Kidney (tissue), 13 donors: ENCODE measurements at regions not wholly inside any gene's neighbourhood (a gene's known extent, or its start where the extent isn't known, plus 50 kb on each side); places are given as distances from the start of the nearest gene placed in this dataset.

Experiments used
- DNase-seq, 5 donors: peaks; one replicate each; pipeline ENCODE4 v3.0.0-alpha.2; 2013 to 2020
- FAIRE-seq: peaks from 2 replicates; lab custom pipeline; 2012; peaks lifted over from hg19 to GRCh38; lab: Jason Lieb, UNC
- H3K27ac ChIP-seq, 2 donors: one replicate each; pipeline ENCODE4 v1.7.0; 2013; ENCODE audit warnings: low read depth in 2 of 2, low read length in 2 of 2, inconsistent platforms in 1 of 2
- H3K27me3 ChIP-seq: one replicate; pipeline ENCODE4 v1.7.1; 2013; ENCODE audit warnings: low read length, inconsistent platforms; ENCODE audit not compliant: control insufficient read depth, insufficient read depth
- H3K36me3 ChIP-seq, 3 donors: one replicate each; pipeline versions ENCODE4 v1.7.0 to v1.7.1; 2013; ENCODE audit warnings: low read length in 3 of 3, control low read depth in 1 of 3, inconsistent platforms in 1 of 3; ENCODE audit not compliant: insufficient read depth in 3 of 3, control insufficient read depth in 2 of 3
- H3K4me1 ChIP-seq, 3 donors: one replicate each; pipeline versions ENCODE4 v1.7.0 to v1.7.1; 2013; ENCODE audit warnings: low read length in 3 of 3, inconsistent platforms in 1 of 3, low read depth in 1 of 3; ENCODE audit not compliant: control insufficient read depth in 2 of 3, insufficient read depth in 2 of 3
- H3K4me3 ChIP-seq, 3 donors: one replicate each; pipeline versions ENCODE4 v1.7.0 to v1.8.1; 2013; ENCODE audit warnings: low read length in 3 of 3, control low read depth in 1 of 3, inconsistent platforms in 1 of 3
- H3K9ac ChIP-seq, 3 donors: one replicate each; pipeline versions ENCODE4 v1.7.0 to v1.7.1; 2013; ENCODE audit warnings: low read length in 3 of 3, control low read depth in 1 of 3, inconsistent platforms in 1 of 3
- H3K9me3 ChIP-seq, 3 donors: one replicate each; pipeline versions ENCODE4 v1.7.0 to v1.7.1; 2013; ENCODE audit warnings: low read length in 3 of 3, control low read depth in 1 of 3, inconsistent platforms in 1 of 3; ENCODE audit not compliant: control insufficient read depth in 2 of 3, insufficient read depth in 1 of 3
- intact Hi-C: fragments of 100-400 bp; cut with DNase I; formaldehyde crosslinking; loops from one replicate; pipeline ENCODE4 v1.11.1; 2022
- TF ChIP-seq, protein P1 (sequence below): IDR thresholded peaks from 3 replicates; pipeline ENCODE4 v1.5.1; 2012; ENCODE audit warnings: mild to moderate bottlenecking, moderate library complexity, borderline replicate concordance; ENCODE audit not compliant: insufficient read depth; ENCODE audit errors: extremely low read depth
- donor health status: control.
- donor health status: control.
- donor health status: control.
- donor health status: control.
- donor health status: control.
- donor health status: DM: yes; HTN: yes; CAD: no.
- donor health status: Normal renal cell carcinoma (clear cell type).

DNA sequence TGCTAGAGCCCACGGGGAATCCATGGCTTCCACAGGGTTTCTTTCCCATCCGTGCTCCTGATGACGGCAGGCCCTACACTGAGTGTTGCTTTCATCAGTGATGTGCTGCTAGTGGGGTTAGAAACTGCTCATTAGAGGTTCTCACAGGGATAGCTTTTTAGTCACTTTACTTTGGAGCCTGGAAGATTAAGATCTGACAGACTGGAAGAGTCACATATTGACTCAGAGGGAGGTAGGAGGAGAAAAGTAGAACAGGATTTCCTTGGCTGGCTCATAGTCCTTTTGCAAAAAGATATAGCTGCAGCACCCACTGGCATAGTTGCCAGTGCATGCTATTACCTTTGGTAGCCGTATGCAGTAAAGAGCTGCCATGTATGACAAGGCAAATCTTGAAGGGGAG, 890.3 kb downstream of the C6orf118 start:
- H3K9ac ChIP-seq = no peak overlapping the region
- no peaks in the 10 kb centered on the region for H3K4me1 ChIP-seq
- no peaks in the 10 kb centered on the region for H3K27me3 ChIP-seq
- H3K27ac ChIP-seq = no peak overlapping the region
- intact Hi-C loops = no loop called here
- no peak overlapping the region for H3K4me3 ChIP-seq
- FAIRE-seq = no peak
- no peaks in the 10 kb centered on the region for H3K36me3 ChIP-seq
- H3K9me3 ChIP-seq = peaks cover 0 to 12% (median 3%) of the 10 kb centered on the region in 3 donors
- DNase-seq = no peak
- TF ChIP-seq, protein P1, sequence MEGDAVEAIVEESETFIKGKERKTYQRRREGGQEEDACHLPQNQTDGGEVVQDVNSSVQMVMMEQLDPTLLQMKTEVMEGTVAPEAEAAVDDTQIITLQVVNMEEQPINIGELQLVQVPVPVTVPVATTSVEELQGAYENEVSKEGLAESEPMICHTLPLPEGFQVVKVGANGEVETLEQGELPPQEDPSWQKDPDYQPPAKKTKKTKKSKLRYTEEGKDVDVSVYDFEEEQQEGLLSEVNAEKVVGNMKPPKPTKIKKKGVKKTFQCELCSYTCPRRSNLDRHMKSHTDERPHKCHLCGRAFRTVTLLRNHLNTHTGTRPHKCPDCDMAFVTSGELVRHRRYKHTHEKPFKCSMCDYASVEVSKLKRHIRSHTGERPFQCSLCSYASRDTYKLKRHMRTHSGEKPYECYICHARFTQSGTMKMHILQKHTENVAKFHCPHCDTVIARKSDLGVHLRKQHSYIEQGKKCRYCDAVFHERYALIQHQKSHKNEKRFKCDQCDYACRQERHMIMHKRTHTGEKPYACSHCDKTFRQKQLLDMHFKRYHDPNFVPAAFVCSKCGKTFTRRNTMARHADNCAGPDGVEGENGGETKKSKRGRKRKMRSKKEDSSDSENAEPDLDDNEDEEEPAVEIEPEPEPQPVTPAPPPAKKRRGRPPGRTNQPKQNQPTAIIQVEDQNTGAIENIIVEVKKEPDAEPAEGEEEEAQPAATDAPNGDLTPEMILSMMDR = no peak

DNA sequence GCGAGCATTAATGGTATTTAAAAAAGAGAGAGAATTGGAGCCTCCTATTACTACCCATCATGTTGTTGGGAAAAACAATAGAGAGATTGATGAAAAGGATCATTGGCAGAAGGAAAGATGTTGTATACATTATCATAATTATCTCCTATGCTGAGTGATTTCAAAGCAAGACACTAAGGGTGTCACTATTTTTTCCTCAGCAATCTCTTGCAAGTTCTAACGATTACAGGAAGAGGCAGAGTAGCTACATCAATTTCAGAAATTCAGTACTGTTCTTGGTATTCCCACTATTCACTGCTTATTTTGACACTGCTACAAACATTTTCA, 891.2 kb downstream of the C6orf118 start:
- Histone ChIP-seq H3K4me1 (no peaks in the 10 kb centered on the region), H3K36me3 (no peaks in the 10 kb centered on the region), H3K9me3 (peaks cover 0 to 9% (median under 1%) of the 10 kb centered on the region in 3 donors), H3K9ac (no peak overlapping the region), H3K27me3 (no peaks in the 10 kb centered on the region), H3K4me3 (no peak overlapping the region), H3K27ac (no peak overlapping the region)
- no peak for FAIRE-seq
- TF ChIP-seq, protein P1 = no peak
- intact Hi-C loops = no loop called here
- DNase-seq = no peak

DNA sequence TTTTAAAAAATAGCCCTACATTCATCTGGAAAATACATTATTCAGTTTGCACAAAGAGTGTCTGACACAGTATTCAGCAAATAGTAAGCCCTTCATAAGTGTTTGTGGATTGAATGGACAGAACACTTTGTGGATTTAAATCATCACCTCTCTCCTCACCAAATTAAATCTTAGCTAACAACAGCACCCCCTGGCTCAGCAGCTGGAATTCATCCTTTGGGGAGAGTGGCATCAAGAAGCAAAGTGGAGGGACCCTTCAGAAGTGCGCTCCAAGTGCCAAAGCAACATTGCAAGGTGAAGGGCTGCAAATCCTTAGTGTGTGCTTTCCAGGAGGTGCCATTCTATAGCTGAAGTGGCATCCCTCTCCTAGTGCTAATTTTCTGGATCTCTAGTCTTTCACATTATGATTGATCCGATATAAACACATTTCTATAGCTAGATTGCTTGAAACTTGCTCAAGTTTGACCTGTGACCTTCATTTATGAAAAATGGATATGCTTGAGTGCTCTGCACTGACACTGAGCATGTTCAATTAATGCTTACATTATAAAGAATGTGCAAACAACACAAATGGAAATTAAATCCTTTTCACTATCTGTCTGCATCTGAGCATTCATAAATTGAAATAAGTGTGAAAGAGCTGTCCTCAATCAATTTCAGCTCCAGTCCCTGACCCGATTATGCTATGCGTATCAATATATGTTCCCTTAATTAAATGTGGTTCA, 891.7 kb downstream of the C6orf118 start:
- DNase-seq (no peak), FAIRE-seq (no peak)
- Histone ChIP-seq H3K9me3 (peaks cover 0 to 9% (median 0%) of the 10 kb centered on the region in 3 donors), H3K27me3 (no peaks in the 10 kb centered on the region), H3K4me1 (no peaks in the 10 kb centered on the region), H3K9ac (no peak overlapping the region), H3K4me3 (no peak overlapping the region), H3K27ac (no peak overlapping the region), H3K36me3 (no peaks in the 10 kb centered on the region)
- intact Hi-C loops = no loop called here
- TF ChIP-seq, protein P1 = no peak
